ENCODE measurements at regions not wholly inside any gene's neighbourhood (a gene's known extent, or its start where the extent isn't known, plus 50 kb on each side); places are given as distances from the start of the nearest gene placed in this dataset.

DNA sequence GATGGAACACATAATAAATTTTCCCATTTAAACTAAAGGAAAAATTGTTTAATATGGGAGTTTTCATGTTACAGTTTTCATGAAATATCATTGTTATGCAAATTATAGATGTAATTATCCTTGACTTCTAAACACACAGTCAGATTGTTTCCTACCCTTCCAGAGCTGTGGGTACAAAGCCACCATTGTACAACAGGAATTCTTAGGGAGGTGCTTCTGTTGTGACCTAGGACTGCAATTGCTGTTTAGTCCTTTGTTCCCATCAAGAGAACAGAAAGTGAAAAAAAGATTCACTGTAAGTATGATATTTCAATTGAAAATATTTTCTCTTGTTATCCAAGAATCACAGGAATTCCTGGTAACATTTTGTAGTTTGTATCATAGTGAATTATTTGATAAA is 455.3 kb upstream of the NAALADL2 start:
- TF ChIP-seq SMC3 (IDR thresholded peaks at IDR 0.05; ENCODE audit: low read depth, low read length) (no peak), YY1 (IDR thresholded peaks at IDR 0.05; ENCODE audit: low read depth) (no peak), FOXM1 (IDR thresholded peaks at IDR 0.05; ENCODE audit: low read depth) (no peak), RFX5 (IDR thresholded peaks at IDR 0.05; ENCODE audit: low read length) (no peak), TAF1 (IDR thresholded peaks at IDR 0.05; ENCODE audit: borderline replicate concordance, low read depth, low read length) (no peak), CHD2 (IDR thresholded peaks at IDR 0.05; ENCODE audit: low read length, partially characterized antibody) (no peak), FOSL2 (IDR thresholded peaks at IDR 0.05; ENCODE audit: borderline replicate concordance, low read depth) (no peak), TCF12 (IDR thresholded peaks at IDR 0.05) (no peak), RCOR1 (IDR thresholded peaks at IDR 0.05; ENCODE audit: low read length) (no peak)
- TF ChIP-seq, protein P1, sequence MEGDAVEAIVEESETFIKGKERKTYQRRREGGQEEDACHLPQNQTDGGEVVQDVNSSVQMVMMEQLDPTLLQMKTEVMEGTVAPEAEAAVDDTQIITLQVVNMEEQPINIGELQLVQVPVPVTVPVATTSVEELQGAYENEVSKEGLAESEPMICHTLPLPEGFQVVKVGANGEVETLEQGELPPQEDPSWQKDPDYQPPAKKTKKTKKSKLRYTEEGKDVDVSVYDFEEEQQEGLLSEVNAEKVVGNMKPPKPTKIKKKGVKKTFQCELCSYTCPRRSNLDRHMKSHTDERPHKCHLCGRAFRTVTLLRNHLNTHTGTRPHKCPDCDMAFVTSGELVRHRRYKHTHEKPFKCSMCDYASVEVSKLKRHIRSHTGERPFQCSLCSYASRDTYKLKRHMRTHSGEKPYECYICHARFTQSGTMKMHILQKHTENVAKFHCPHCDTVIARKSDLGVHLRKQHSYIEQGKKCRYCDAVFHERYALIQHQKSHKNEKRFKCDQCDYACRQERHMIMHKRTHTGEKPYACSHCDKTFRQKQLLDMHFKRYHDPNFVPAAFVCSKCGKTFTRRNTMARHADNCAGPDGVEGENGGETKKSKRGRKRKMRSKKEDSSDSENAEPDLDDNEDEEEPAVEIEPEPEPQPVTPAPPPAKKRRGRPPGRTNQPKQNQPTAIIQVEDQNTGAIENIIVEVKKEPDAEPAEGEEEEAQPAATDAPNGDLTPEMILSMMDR (IDR thresholded peaks at IDR 0.05): no peak
- TF ChIP-seq, protein P2, sequence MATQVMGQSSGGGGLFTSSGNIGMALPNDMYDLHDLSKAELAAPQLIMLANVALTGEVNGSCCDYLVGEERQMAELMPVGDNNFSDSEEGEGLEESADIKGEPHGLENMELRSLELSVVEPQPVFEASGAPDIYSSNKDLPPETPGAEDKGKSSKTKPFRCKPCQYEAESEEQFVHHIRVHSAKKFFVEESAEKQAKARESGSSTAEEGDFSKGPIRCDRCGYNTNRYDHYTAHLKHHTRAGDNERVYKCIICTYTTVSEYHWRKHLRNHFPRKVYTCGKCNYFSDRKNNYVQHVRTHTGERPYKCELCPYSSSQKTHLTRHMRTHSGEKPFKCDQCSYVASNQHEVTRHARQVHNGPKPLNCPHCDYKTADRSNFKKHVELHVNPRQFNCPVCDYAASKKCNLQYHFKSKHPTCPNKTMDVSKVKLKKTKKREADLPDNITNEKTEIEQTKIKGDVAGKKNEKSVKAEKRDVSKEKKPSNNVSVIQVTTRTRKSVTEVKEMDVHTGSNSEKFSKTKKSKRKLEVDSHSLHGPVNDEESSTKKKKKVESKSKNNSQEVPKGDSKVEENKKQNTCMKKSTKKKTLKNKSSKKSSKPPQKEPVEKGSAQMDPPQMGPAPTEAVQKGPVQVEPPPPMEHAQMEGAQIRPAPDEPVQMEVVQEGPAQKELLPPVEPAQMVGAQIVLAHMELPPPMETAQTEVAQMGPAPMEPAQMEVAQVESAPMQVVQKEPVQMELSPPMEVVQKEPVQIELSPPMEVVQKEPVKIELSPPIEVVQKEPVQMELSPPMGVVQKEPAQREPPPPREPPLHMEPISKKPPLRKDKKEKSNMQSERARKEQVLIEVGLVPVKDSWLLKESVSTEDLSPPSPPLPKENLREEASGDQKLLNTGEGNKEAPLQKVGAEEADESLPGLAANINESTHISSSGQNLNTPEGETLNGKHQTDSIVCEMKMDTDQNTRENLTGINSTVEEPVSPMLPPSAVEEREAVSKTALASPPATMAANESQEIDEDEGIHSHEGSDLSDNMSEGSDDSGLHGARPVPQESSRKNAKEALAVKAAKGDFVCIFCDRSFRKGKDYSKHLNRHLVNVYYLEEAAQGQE (IDR thresholded peaks at IDR 0.05; ENCODE audit: low read depth, low read length): no peak
- TF ChIP-seq, protein P3, sequence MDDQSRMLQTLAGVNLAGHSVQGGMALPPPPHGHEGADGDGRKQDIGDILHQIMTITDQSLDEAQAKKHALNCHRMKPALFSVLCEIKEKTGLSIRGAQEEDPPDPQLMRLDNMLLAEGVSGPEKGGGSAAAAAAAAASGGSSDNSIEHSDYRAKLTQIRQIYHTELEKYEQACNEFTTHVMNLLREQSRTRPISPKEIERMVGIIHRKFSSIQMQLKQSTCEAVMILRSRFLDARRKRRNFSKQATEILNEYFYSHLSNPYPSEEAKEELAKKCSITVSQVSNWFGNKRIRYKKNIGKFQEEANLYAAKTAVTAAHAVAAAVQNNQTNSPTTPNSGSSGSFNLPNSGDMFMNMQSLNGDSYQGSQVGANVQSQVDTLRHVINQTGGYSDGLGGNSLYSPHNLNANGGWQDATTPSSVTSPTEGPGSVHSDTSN (IDR thresholded peaks at IDR 0.05): no peak
- TF ChIP-seq, protein P4, sequence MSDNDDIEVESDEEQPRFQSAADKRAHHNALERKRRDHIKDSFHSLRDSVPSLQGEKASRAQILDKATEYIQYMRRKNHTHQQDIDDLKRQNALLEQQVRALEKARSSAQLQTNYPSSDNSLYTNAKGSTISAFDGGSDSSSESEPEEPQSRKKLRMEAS (IDR thresholded peaks at IDR 0.05; ENCODE audit: low read depth): no peak
- TF ChIP-seq, protein P5, sequence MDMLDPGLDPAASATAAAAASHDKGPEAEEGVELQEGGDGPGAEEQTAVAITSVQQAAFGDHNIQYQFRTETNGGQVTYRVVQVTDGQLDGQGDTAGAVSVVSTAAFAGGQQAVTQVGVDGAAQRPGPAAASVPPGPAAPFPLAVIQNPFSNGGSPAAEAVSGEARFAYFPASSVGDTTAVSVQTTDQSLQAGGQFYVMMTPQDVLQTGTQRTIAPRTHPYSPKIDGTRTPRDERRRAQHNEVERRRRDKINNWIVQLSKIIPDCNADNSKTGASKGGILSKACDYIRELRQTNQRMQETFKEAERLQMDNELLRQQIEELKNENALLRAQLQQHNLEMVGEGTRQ (IDR thresholded peaks at IDR 0.05; ENCODE audit: borderline replicate concordance, low read depth, low read length): no peak
